OCI-LY3 (cell line): ENCODE measurements at regions not wholly inside any gene's neighbourhood (a gene's known extent, or its start where the extent isn't known, plus 50 kb on each side); places are given as distances from the start of the nearest gene placed in this dataset.

Experiments
- EZH2phosphoT487 ChIP-seq: fragments of 200-600 bp; shearing (Covaris generic); IDR thresholded peaks from 2 replicates; pipeline ENCODE4 v1.6.1; 2018; ENCODE audit warnings: antibody characterized with exemption, mixed run types, low read depth
- TF ChIP-seq, protein P1 (sequence below): fragments of 200-600, 300-600 bp; sonication (generic); IDR thresholded peaks from 2 replicates; pipeline ENCODE4 v1.5.1; 2014; ENCODE audit warnings: antibody characterized with exemption, low read length, low read depth

DNA sequence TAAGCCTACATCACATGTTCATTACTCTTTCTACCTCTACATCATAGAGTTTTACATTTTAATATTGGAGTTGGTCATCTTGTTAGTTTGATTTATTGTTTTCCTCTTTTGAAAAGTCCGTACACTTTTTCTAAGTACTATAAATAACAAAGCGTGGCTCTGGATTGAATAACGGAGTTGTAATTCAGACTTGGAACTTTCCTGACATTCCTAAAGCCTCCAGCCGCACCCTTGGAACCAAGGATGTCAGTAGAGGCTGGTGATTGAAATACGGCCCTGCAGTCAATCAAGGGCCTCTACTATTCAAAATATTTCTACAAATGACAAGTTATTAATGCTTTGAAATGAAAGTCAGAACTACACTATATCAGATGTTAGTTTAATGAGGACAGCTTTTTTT is 301.9 kb upstream of the TBX18 start:
- TF ChIP-seq, protein P1, sequence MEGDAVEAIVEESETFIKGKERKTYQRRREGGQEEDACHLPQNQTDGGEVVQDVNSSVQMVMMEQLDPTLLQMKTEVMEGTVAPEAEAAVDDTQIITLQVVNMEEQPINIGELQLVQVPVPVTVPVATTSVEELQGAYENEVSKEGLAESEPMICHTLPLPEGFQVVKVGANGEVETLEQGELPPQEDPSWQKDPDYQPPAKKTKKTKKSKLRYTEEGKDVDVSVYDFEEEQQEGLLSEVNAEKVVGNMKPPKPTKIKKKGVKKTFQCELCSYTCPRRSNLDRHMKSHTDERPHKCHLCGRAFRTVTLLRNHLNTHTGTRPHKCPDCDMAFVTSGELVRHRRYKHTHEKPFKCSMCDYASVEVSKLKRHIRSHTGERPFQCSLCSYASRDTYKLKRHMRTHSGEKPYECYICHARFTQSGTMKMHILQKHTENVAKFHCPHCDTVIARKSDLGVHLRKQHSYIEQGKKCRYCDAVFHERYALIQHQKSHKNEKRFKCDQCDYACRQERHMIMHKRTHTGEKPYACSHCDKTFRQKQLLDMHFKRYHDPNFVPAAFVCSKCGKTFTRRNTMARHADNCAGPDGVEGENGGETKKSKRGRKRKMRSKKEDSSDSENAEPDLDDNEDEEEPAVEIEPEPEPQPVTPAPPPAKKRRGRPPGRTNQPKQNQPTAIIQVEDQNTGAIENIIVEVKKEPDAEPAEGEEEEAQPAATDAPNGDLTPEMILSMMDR: no peak
- no peak for TF ChIP-seq EZH2phosphoT487
